HG03439 (cell line): ENCODE measurements at regions not wholly inside any gene's neighbourhood (a gene's known extent, or its start where the extent isn't known, plus 50 kb on each side); places are given as distances from the start of the nearest gene placed in this dataset.
"Not testable (repeated sequence)": the region's sequence is repeated elsewhere in the genome, so short reads cannot be mapped to it uniquely, and the experiment has no call there.

ENCODE experiments used
- ATAC-seq: cut with Tn5 transposase; IDR thresholded peaks from one replicate; pipeline ENCODE4 v1.9.1; 2021; ENCODE audit warnings: mild to moderate bottlenecking, moderate library complexity; ENCODE audit not compliant: unreplicated experiment

- no peak for ATAC-seq
These were observed 516.6 kb upstream of the SYT4 start for GRCh38 chr18:43793910-43794309.

GRCh38 chr18:43794363-43794762 is 517.1 kb upstream of the SYT4 start:
- no peak for ATAC-seq

- no peak for ATAC-seq
These were observed 520.1 kb upstream of the SYT4 start for GRCh38 chr18:43797347-43797746.

GRCh38 chr18:43800584-43800983 is 523.3 kb upstream of the SYT4 start:
- no peak for ATAC-seq

DNA sequence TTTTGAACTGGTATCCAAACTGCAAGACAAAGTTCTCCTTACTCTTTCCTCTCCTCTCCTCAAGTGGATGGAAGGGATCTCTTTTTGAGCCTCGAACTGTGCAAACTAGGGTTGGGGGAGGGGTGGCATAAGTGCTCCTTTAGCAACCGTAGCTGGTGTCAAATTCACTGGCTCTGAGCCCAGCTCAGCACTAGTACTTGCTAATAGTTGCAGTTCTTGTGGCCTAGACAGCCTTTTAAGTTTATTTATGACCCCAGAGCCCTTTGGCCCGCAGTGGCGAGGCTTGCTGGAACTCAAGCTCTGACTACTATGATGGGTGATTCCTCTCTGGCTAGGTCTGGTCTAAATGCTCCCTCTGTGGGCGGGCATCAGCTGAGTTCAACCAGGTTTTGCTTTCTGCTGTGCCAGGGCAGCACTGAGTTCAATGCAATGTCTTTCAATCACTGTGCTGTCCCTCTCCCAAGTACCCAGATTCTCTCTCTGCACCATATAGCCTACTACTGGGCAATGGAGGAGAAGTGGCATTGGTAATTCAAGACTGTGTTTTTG is 528.4 kb upstream of the SYT4 start:
- no peak for ATAC-seq

DNA sequence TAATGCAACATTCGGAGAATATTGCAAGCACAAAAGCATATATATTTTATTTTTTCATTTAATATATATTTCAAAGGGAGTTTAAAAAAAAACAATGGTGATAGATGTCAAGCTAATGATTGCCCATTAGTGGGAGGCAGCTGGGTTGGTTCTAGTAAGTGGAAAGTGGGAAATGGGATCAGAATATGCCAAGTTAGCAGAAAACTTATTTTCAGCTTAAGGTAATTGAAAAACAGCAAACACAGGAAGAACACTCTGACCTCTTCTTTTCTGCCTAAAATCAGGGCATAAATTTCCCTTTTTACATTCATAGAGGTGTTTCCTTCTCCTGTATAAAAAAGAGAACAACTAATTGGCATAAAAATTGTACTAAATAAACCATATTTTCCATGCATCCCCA is 535.3 kb upstream of the SYT4 start:
- ATAC-seq: no peak

DNA sequence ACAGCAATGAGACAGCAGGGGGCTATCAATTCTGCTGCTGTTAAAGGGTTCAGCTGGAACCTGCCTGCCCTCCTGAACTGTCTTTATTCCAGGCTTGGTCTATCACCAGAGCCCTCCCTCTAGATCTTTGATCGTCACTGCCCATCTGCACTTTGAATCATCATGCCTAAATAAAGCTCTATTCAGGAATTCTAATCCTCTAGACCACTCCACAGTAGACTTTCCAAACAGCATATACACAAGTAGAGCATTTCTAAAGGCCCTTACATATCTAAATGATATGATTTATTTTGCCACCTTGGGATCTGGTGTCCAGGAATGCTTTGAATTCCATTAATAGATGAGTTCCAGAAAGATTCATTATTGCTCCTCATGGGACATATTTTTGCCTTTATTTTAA is 542.1 kb upstream of the SYT4 start:
- ATAC-seq: no peak

DNA sequence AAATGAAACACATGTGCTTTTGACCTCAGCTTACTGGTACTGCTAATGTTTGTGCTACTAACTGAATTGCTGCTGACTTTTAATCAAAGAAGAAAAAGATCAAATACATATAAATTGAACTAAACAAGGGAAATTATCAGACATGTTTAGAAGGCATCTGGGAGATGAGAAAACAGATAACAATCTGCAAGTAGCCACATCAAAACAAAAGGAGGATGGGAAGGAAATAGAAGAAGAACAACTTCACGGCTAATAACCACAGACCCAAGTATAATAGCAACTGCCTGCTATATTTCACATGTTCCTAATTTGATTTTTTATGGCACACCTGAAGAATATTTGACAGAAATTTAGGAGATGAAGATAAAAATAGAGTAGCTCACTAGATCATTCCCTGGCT is 542.6 kb upstream of the SYT4 start:
- ATAC-seq: no peak

GRCh38 chr18:43825768-43826167 is 548.5 kb upstream of the SYT4 start:
- ATAC-seq: no peak

DNA sequence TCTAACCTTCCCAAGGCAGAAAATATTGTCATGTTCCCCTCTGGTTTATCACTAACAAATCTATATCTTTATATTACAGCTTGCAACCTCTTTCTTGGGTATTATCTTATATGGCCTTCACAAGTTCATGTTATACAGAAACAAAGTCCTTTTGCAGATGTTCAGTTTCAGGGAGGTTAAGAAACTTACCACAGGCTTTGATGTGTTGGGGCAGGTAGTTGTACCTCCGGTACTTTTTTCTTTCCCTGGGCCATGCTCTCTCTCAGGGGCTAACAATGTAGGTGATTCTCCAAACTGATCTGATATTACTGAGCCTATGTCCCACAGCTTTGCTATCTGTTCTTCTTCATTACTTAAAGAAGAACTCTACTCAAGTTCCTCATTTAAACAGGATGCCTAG is 548.9 kb upstream of the SYT4 start:
- no peak for ATAC-seq

- ATAC-seq: no peak
These were observed 550.0 kb upstream of the SYT4 start for GRCh38 chr18:43827311-43827710.

GRCh38 chr18:43830303-43830702 is 553.0 kb upstream of the SYT4 start:
- ATAC-seq: no peak

DNA sequence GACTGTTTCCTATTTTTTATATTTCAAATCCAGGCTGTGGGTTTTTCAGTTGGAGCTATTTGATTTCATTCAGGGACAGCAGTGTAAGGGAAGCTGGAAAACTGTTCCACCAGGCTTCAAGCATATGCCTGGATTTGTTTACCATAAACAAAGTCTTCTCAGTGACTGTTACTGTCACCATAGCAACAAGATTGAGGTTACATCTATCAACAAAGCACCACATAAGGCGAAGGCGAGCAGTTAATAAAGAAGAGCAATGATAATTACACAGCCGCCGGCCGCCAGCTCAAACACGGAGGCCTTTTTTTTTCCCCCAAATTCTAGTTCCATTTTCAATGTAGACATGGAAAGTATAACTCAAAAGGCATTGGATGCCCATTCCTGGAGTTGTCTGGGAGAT is 553.7 kb upstream of the SYT4 start:
- no peak for ATAC-seq

- no peak for ATAC-seq
These were observed 569.0 kb upstream of the SYT4 start for GRCh38 chr18:43846299-43846698.

DNA sequence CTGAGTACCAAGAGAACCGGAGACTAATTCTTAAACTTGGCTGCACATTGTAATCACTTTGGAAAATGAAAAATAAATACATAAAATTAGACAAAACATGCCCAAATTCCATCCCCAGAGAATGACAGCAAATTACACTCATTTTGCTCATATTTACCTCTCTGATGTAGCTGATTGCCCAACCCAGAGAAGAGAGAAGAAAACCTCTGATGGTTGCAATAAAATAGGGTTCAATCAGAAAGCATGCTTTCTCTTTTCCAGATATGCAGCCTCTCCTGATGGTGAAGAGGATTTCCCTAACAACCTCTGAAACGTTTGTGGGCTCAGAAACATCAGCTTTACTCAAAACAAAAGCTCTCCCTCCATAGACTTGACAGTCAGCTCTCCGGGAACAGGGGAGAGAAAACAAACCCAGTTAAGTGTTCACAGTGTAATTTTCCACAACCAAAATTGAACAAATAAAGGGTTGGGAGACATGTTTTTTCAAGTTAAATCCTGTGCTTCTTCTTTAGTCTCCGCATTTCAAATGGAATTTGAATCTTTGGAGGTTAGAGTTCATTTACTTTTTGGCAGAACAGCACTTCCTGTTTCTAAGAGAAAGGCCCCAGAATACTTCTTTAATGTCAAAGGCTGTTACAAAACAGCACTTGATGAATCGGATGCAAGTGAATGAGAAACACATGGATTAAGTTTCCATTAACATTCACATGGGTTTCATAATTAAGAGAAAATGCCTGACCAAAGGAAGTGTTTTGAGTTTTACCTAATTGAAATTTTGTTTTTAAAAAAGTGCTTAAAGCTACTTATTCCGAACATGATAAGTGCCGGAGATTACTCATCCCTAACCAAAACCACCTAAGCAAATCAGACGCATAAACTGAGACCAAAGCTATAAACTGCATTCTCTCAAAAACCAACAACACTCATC is 570.1 kb upstream of the SYT4 start:
- no peak for ATAC-seq

DNA sequence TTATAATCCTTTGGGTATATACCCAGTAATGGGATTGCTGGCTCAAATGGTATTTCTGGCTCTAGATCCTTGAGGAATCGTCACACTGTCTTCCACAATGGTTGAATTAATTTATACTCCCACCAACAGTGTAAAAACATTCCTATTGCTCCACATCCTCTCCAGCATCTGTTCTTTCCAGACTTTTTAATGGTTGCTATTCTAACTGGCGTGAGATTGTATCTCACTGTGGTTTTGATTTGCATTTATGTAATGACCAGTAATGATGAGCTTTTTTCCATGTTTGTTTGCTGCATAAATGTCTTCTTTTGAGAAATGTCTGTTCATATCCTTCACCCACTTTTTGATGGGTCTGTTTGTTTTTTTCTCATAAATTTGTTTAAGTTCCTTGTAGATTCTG is 572.5 kb upstream of the SYT4 start:
- ATAC-seq: not testable (repeated sequence)

DNA sequence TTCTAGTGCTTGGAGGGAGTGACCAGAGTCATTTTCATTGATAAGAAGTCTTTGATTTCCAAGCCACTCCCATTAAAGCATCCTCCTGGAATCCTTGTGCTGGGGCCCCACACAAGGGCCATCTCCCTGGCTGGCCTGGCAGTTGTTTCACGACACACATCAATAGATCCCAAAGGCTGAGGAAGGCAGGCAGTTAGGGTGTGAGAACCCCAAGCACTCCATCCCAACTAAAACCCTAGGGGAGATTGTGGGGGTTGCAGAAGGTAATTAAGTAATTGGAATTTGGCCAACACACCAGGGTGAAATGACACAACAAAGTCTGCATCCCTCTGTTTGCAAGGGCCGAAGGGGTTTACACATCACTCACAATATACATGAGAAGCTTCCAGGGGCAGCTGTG is 578.1 kb upstream of the SYT4 start:
- ATAC-seq: no peak

DNA sequence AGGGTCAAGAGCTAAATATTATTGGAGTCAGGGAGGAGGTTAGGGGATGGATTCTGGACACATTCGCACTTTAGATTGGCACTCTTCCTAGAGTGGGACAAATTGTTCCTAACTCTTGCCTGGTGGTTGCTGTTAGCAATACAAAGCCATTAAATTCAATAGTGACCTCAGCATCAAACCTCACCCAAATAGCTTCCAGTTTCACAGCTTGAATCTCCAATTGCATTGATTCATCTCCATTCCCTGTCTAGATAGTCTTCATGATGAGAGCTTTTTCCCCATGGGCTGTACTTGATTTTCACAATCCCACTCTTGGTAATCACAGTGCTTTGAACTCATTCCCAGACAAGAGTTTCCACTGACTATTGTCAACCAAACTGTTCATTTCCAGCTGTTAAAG is 585.9 kb upstream of the SYT4 start:
- ATAC-seq: no peak

- ATAC-seq: no peak
These were observed 589.4 kb upstream of the SYT4 start for GRCh38 chr18:43866696-43867095.

DNA sequence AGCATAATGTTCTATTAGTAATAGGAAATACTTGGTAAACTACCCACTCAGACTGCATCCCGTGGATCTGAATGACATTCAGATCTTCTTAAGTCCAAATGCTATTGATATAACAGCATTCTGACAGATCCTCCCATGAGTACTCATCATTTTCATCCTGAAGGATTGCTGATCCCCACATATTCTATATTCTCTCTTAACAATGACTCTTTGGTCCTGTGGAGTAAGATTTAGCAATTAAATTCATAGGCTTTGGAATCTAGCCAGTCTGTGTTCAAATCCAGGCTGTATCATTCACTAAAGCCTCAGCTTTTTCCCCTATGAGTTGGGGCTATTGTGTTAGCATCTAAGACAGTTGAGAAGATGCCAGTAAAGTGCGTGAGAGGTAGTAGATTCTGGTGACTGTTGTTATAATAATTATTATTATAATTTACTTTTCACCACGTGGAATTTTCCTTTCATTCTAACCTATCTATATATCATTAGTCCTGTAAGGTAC is 591.3 kb upstream of the SYT4 start:
- ATAC-seq: no peak

DNA sequence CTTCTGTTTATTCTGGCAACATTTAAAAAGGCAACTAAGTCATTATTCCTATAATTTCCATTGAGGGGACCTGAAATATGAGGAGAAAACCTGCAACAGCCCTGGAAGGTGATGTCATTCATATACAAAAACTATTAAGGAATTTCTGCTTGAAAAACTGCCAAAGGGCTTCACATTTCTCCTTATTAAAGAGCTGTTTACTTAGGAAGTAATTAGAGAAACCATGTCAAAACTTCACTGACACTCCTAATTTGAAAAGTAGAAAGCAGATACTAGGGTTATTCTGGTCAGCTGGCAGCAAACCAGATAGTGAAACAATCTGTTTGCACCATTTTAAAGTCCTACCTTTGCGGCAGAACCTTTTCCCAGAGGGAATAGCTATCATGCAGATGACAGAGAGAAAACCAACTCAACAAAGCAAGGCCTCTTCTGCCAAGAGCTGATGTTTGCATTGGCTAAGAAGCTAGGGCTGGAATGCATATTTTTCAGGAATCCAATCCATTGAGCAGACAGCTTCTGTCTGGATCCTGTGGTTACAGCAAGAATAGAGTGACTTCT is 592.2 kb upstream of the SYT4 start:
- ATAC-seq: no peak

GRCh38 chr18:43870626-43871025 is 593.3 kb upstream of the SYT4 start:
- ATAC-seq: no peak
